HG03095 (cell line): ENCODE measurements at regions not wholly inside any gene's neighbourhood (a gene's known extent, or its start where the extent isn't known, plus 50 kb on each side); places are given as distances from the start of the nearest gene placed in this dataset.
"Not testable (repeated sequence)": the region's sequence is repeated elsewhere in the genome, so short reads cannot be mapped to it uniquely, and the experiment has no call there.

Experiments
- ATAC-seq: cut with Tn5 transposase; IDR thresholded peaks from one replicate; pipeline ENCODE4 v1.9.1; 2021; ENCODE audit warnings: moderate library complexity; ENCODE audit not compliant: unreplicated experiment

GRCh38 chr7:66413379-66414114, 208.4 kb downstream of the TPST1 start:
- peak; percentile 52 for ATAC-seq

- no peak for ATAC-seq
Measured at GRCh38 chr7:66415659-66416265, 210.6 kb downstream of the TPST1 start.

- no peak for ATAC-seq
Measured at GRCh38 chr7:66418537-66418936, 210.1 kb upstream of the KCTD7 start.

GRCh38 chr7:66419210-66419609, 209.5 kb upstream of the KCTD7 start:
- ATAC-seq: no peak

- no peak for ATAC-seq
Measured at GRCh38 chr7:66421830-66422475, 206.7 kb upstream of the KCTD7 start.

GRCh38 chr7:66423729-66424128, 205.0 kb upstream of the KCTD7 start:
- ATAC-seq: no peak

- no peak for ATAC-seq
Measured at GRCh38 chr7:66426332-66426731, 202.3 kb upstream of the KCTD7 start.

- no peak for ATAC-seq
Measured at GRCh38 chr7:66426996-66427395, 201.7 kb upstream of the KCTD7 start.

- ATAC-seq: no peak
Measured at GRCh38 chr7:66427956-66428355, 200.7 kb upstream of the KCTD7 start.

GRCh38 chr7:66429498-66430163, 199.1 kb upstream of the KCTD7 start:
- ATAC-seq: no peak

- no peak for ATAC-seq
Measured at GRCh38 chr7:66430164-66430545, 198.5 kb upstream of the KCTD7 start.

GRCh38 chr7:66438703-66439405, 189.8 kb upstream of the KCTD7 start:
- not testable (repeated sequence) for ATAC-seq

- no peak for ATAC-seq
Measured at GRCh38 chr7:66442385-66442784, 186.3 kb upstream of the KCTD7 start.

- no peak for ATAC-seq
Measured at GRCh38 chr7:66443946-66444345, 184.7 kb upstream of the KCTD7 start.

GRCh38 chr7:66447007-66447406, 181.7 kb upstream of the KCTD7 start:
- not testable (repeated sequence) for ATAC-seq

- ATAC-seq: not testable (repeated sequence)
Measured at GRCh38 chr7:66450814-66451213, 177.9 kb upstream of the KCTD7 start.

GRCh38 chr7:66451713-66452112, 177.0 kb upstream of the KCTD7 start:
- ATAC-seq: peak; percentile 76

- peak; percentile 30 for ATAC-seq
Measured at GRCh38 chr7:66452165-66452564, 176.5 kb upstream of the KCTD7 start.

- no peak for ATAC-seq
Measured at GRCh38 chr7:66453340-66453739, 175.3 kb upstream of the KCTD7 start.

- no peak for ATAC-seq
Measured at GRCh38 chr7:66454600-66455225, 174.0 kb upstream of the KCTD7 start.

- ATAC-seq: not testable (repeated sequence)
Measured at GRCh38 chr7:66455432-66455831, 173.2 kb upstream of the KCTD7 start.
